ENCODE measurements at regions not wholly inside any gene's neighbourhood (a gene's known extent, or its start where the extent isn't known, plus 50 kb on each side); places are given as distances from the start of the nearest gene placed in this dataset.

DNA sequence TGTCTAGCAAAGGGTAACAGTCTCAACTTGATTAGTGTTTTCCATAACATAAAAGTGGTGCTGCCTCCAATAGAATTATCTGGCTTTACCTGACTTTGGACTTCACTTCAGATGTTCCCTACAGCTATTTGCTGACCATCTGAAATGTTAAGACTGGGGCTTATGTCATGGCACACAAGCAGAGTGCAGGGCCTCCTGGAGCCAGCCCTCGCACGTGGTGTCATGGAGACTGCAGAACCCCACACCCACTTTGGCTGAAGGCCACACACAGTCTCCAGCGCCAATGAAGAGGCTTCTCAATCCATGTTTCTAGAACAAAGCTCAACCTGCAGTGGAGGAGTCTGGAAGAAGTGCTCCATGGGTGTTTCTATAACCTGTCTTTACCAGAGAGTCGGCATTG is 169.6 kb upstream of the FRMD6 start:
- no peak overlapping the region for H3K4me3 ChIP-seq (ENCODE audit: control insufficient read depth, low read depth, low read length)
- no peak for DNase-seq (ENCODE audit: low read depth)
- TF ChIP-seq, protein P1, sequence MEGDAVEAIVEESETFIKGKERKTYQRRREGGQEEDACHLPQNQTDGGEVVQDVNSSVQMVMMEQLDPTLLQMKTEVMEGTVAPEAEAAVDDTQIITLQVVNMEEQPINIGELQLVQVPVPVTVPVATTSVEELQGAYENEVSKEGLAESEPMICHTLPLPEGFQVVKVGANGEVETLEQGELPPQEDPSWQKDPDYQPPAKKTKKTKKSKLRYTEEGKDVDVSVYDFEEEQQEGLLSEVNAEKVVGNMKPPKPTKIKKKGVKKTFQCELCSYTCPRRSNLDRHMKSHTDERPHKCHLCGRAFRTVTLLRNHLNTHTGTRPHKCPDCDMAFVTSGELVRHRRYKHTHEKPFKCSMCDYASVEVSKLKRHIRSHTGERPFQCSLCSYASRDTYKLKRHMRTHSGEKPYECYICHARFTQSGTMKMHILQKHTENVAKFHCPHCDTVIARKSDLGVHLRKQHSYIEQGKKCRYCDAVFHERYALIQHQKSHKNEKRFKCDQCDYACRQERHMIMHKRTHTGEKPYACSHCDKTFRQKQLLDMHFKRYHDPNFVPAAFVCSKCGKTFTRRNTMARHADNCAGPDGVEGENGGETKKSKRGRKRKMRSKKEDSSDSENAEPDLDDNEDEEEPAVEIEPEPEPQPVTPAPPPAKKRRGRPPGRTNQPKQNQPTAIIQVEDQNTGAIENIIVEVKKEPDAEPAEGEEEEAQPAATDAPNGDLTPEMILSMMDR (conservative IDR thresholded peaks at IDR 0.05; ENCODE audit: control insufficient read depth, insufficient read depth, low read depth, low read length), result no peak

DNA sequence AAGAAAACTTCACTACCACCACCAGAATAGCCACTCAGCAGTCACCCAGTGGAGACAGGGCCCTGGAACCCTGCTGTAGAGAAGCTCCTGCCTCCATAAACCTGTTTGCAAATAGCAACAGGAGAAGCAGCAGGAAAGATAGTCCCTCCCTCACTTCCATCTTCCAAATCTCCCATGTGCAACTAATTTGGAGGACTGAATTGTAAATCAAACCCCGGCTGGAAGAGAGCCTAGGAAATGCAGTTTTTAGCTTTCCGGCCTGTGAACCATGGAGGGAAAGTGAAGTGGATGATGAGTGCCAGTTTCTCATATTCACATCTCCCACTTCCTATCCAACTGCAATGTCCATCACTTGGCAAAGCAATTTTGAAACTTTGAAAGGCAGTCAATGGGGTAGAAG is 167.2 kb upstream of the FRMD6 start:
- DNase-seq (ENCODE audit: low read depth), result peak; percentile 63
- H3K4me3 ChIP-seq (ENCODE audit: control insufficient read depth, low read depth, low read length), result no peak overlapping the region
- TF ChIP-seq, protein P1 (conservative IDR thresholded peaks at IDR 0.05; ENCODE audit: control insufficient read depth, insufficient read depth, low read depth, low read length), result no peak

DNA sequence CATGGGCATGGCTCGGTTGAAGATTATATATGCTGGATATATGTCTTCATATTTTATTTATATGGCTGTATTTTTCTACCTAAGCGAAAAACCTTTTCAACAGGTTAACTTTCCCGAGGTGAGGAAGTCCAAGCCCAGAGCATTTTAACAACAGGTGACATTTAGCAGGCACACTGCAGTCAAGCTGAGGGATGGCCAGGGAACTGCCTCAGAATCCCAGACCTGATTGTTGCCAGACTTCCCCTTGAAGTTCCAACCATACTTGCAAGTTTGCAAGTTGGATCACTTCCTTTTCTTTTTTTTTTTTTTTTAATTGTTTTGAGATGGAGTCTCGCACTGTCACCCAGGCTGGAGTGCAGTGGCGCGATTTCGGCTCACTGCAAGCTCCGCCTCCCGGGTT is 166.0 kb upstream of the FRMD6 start:
- no peak overlapping the region for H3K4me3 ChIP-seq (ENCODE audit: control insufficient read depth, low read depth, low read length)
- TF ChIP-seq, protein P1 (conservative IDR thresholded peaks at IDR 0.05; ENCODE audit: control insufficient read depth, insufficient read depth, low read depth, low read length), result no peak
- DNase-seq (ENCODE audit: low read depth), result no peak

DNA sequence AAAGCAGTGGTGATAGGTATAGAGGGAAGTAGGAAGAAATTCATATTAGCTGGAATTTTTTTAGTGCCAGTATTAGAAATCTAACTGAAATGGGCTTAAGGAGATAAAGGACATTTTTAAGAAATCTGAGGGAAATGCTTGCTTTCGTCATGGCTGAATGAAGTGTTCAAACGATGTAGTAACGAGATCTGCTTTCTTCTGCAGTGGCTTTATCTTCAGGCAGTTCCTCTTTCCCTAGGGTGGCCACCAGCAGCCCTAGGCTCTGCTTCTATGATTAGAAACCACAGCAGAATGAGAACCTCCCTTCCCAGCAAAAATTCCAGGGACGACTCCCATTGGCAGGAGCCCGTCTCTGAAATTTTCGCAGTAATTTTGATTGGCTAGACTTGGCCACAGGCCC is 163.9 kb upstream of the FRMD6 start:
- no peak for DNase-seq (ENCODE audit: low read depth)
- no peak overlapping the region for H3K4me3 ChIP-seq (ENCODE audit: control insufficient read depth, low read depth, low read length)
- TF ChIP-seq, protein P1 (conservative IDR thresholded peaks at IDR 0.05; ENCODE audit: control insufficient read depth, insufficient read depth, low read depth, low read length), result no peak

DNA sequence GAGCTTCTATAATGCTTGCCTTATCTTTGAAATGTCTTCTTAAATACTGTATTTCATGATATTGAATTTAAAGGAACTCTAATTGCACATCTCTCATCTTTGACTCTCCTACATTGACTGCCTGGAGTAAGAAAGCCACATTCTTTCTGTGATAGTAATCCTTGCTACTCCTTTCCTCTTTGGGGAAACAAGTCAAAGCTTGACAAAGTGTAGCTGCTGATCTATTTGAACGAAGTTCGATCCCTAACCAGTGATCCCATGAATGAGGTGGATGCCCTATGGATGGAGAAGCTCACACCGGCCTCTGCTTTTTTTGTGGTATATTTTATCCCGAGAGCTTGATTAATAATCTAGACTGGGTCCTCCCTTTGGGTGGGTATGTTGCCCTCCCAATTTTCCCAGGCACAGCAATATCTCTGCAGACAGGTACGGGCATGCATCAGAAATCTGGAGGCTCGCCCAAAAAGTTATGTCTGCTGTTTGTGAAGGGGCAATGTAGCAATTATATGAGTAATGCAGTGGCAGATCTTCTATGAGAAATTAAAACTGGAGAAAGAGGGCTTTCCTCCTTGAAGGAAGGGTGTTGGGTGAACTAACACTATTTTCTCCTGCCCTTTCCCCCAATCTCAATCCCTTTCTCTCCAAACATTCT is 163.0 kb upstream of the FRMD6 start:
- H3K4me3 ChIP-seq (ENCODE audit: control insufficient read depth, low read depth, low read length), result no peak overlapping the region
- TF ChIP-seq, protein P1 (conservative IDR thresholded peaks at IDR 0.05; ENCODE audit: control insufficient read depth, insufficient read depth, low read depth, low read length), result no peak

DNA sequence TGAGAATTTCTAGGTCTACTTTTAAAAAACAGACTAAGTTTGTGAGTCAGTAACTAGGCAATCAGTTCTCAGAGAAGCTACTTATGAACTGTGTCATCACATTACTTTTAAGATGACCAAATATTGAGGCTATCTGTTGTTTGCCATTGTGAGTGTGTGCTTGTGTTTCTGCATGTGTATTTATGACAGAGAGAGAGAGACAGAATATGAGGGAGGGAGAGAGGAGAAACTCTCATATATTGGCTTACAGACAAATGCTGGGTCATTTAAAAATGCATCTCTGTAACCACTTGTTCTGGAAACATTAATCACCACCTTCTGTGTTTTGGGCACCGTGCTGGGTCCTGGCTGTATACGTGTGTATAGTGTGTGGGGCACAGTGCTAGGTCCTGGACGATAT is 161.5 kb upstream of the FRMD6 start:
- H3K4me3 ChIP-seq (ENCODE audit: control insufficient read depth, low read depth, low read length), result no peak overlapping the region
- TF ChIP-seq, protein P1 (conservative IDR thresholded peaks at IDR 0.05; ENCODE audit: control insufficient read depth, insufficient read depth, low read depth, low read length), result no peak
- peak; percentile 76 for DNase-seq (ENCODE audit: low read depth)

More for the DNA sequence above, 163.0 kb upstream of the FRMD6 start:
- DNase-seq (ENCODE audit: low read depth), result no peak
